WI38 (cell line): ENCODE measurements at regions not wholly inside any gene's neighbourhood (a gene's known extent, or its start where the extent isn't known, plus 50 kb on each side); places are given as distances from the start of the nearest gene placed in this dataset.

Source experiments
- H3K4me3 ChIP-seq: 2 replicates; pipeline ENCODE4 v1.5.1; 2011; ENCODE audit warnings: low read depth, mild to moderate bottlenecking, control low read depth, low read length
- TF ChIP-seq, protein P1 (sequence below): IDR thresholded peaks from 2 replicates; pipeline ENCODE4 v1.5.1; 2012; ENCODE audit warnings: low read depth, mild to moderate bottlenecking, control low read depth, low read length

DNA sequence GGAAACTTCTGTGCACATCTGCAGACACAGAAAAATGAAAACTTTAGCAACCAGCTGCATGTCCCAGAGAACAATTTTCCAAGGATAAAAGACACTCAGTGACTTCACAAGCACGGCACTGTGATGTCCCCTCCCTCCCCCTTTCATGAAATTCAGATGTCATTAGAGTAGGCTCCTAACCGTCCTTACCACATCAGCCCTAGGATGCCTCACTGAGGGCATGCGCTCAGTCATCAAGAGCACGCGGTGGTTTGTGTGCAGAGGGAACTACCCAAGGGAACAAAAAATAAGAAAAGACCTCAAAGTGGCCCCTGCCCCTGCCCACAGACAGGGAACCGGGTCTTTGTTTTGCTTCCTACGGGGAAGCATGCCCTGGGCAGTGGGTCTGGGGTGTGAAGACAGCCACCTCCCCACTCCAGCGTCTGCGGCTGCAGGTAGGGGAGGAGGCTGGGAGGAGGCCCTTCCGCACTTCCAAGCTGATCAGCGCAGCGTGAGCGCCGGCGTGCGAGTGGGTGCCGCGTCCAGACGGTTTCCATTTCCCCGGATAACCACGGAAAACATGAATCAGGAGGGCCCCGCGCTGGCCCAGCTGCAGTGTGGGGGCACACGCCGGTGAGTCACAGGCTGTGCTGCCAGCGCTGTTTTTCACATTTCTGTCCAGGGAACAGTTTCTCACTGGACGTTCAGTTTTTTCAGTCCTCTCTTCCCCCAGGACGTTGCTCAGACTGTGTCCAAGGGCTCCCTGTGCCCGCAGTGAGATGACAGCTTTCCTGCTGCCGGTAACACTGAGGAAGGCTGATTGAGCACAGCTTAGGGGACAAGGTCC, 70.6 kb downstream of the COPS8 start:
- peak overlapping the region; percentile 23 for H3K4me3 ChIP-seq
- TF ChIP-seq, protein P1, sequence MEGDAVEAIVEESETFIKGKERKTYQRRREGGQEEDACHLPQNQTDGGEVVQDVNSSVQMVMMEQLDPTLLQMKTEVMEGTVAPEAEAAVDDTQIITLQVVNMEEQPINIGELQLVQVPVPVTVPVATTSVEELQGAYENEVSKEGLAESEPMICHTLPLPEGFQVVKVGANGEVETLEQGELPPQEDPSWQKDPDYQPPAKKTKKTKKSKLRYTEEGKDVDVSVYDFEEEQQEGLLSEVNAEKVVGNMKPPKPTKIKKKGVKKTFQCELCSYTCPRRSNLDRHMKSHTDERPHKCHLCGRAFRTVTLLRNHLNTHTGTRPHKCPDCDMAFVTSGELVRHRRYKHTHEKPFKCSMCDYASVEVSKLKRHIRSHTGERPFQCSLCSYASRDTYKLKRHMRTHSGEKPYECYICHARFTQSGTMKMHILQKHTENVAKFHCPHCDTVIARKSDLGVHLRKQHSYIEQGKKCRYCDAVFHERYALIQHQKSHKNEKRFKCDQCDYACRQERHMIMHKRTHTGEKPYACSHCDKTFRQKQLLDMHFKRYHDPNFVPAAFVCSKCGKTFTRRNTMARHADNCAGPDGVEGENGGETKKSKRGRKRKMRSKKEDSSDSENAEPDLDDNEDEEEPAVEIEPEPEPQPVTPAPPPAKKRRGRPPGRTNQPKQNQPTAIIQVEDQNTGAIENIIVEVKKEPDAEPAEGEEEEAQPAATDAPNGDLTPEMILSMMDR, result no peak

DNA sequence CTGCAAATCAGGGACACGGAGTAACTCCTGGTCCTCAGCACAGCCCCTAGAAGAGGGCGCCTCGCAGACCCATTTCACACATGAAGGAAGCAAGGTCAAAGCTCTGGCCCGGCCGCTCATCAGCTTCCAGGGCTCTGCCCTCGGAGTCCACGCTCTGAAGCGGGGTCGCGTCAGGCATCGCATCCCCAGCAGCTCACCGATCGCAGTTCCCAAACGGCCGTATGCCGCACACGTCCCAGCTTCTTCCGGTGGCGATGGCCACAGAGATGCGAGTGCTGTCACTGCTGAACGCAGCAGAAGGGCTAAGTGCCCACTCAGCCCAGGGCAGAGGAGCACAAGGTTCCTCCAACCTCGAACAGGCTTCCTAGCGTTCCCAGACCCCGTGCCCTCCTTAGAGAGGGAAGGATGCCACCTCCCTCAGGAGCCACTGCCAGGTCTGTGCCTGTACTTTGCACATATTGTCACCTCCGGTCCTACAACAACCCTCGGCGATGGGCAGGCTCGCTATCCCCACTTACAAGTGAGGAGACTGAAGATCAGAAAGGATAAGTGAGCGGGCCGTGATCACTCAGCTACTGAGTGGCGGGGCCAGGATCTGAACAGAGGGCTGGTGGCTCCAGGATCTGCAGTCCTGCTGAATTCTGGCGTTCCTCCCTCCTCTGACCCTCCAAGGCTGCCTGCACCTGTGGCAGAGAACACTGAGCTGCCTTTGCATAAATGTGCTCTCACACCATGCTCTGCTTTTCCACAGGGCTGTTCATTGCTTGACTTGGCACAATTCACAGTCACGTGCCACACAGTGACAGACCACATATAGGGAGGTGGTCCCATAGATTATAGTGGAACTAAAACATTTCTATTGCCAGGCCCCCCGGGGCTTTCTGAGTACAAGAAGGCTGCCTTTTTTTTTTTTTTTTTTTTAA, 71.4 kb downstream of the COPS8 start:
- TF ChIP-seq, protein P1, result no peak
- no peak overlapping the region for H3K4me3 ChIP-seq

DNA sequence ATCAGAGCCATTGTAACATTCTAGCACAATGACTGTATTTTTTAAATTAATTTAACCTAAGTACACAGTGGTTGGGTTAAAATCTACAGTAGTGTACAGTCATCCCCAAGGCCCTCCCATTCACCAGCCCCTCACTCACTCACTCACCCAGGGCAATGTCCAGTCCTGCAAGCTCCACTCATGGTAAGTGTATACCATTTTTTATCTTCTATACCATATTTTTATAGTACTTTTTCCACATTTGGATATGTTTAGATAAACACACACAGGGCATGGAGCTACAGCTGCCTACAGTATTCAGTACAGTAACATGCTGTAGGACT, 72.1 kb downstream of the COPS8 start:
- no peak overlapping the region for H3K4me3 ChIP-seq
- TF ChIP-seq, protein P1, result no peak

DNA sequence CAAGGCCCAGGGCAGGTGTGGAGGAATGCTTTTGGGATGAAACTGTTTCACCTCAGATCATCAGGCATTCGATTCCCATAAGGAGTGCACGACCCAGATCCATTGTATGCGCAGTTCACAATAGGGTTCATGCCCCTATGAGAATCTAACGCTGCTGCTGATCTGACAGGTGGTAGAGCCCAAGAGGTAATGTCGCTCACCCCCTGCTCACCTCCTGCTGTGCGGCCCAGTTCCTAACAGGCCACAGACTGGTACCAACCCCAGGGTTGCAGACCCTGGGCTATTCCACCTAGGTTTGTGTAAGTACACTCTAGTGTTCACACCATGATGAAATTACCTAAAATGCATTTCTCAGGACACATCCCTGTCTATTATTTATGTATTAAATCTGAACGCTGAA, 72.5 kb downstream of the COPS8 start:
- no peak overlapping the region for H3K4me3 ChIP-seq
- TF ChIP-seq, protein P1, result no peak

DNA sequence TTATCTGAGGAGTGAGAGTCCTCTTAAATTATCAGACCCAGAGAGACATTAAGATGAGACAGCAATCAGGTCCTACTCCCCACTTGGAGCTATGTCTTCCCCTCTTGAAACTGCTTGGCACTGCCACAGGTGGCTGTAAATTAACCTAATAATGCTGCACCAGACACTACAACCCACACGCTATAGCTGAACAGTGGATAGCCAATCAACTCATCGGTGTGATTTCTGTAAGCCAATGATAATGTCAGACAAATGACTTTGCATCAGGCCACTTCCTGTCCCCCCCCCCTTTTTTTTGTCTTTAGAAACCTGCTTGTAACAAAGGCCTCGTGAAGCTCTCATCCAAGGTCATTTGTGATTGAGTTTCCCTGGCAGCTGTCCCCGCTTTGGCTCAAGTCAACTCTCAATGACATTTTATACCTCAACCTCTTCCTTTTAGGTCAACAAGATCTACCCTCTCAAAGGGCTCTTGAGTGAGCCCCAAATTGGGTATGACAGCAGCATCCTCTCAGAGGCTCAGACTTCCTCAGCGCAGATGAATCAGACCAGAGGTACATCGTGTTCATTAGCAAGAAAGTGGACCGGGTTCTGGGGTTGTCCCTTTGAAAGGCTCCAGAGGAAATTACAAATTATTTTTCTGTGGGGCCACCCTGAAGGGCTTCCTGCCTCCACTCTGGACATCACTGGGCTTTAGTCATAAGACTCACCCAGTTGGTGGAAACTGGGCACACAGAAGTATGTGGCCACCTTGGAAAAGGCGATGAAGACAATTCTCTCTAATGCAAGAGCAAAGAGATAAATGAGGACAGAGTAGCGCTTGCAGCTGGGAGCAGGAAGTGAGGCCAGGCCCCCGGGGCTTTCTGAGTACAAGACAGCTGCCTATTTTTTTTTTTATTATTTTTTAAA, 73.6 kb downstream of the COPS8 start:
- TF ChIP-seq, protein P1, result no peak
- H3K4me3 ChIP-seq, result no peak overlapping the region

DNA sequence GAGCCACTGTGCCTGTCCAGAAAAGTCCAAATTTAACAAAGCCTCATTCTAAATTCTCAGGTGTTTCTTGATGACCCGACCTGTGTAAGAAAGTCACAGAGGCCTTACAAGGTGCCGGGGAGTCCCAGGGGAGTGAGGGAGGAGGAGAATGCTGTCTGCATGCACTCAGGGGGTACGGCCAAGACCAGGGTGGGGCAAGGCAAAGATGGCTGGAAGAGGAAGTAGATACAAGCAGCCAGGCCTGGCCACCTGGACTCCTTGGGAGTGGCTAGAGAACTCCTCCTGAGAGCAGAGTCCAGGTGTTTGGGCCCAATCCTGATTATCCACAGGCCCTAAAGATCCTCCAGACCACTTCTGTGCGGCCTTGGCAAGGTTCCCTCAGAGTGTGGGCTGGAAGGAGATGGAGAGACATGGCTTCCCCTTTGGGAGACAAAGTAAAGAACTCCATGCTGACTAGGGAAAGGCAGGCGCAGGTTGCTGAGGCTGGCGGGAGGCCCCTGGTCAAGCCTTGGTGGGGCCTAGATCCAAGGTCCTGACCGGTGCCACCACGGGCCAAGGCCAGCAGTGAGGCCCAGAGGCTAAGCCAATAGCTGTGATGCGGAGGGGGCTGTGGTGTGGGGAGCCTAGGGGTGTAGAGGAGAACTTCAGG, 74.7 kb downstream of the COPS8 start:
- no peak overlapping the region for H3K4me3 ChIP-seq
- TF ChIP-seq, protein P1, result no peak
